ENCODE measurements at regions not wholly inside any gene's neighbourhood (a gene's known extent, or its start where the extent isn't known, plus 50 kb on each side); places are given as distances from the start of the nearest gene placed in this dataset.

- no peaks in the 10 kb centered on the region for H3K36me3 ChIP-seq (ENCODE audit: insufficient read depth, low read length)
- H4K20me1 ChIP-seq (ENCODE audit: insufficient read depth, low read length): no peaks in the 10 kb centered on the region
- H3K4me1 ChIP-seq (ENCODE audit: insufficient read depth, low read length): no peaks in the 10 kb centered on the region
- H3K4me2 ChIP-seq (ENCODE audit: insufficient read depth, low read length): no peak overlapping the region
- DNase-seq (no peak), ATAC-seq (ENCODE audit: insufficient read depth, low read depth) (no peak)
- H3K27ac ChIP-seq (ENCODE audit: low read length): no peak overlapping the region
- H3K27me3 ChIP-seq (ENCODE audit: insufficient read depth, low read length, poor library complexity): peaks cover 30% of the 10 kb centered on the region
- no peak overlapping the region for H2AFZ ChIP-seq (ENCODE audit: low read depth, low read length)
- no peaks in the 10 kb centered on the region for H3K79me2 ChIP-seq (ENCODE audit: insufficient read depth, low read length)
- H3K4me3 ChIP-seq (ENCODE audit: low read depth in 1 of 2, low read length in 2 of 2): no peak overlapping the region
- H3K9me3 ChIP-seq (ENCODE audit: insufficient read depth, low read length, severe bottlenecking): peaks cover 2% of the 10 kb centered on the region
- H3K9ac ChIP-seq (ENCODE audit: low read depth, low read length): no peak overlapping the region
- TF ChIP-seq EZH2 (IDR thresholded peaks at IDR 0.05; ENCODE audit: borderline replicate concordance, low read depth, low read length, severe bottlenecking): no peak
Measured at GRCh38 chr1:204736836-204737235, 51.3 kb upstream of the LRRN2 start.

- Histone ChIP-seq H3K79me2 (ENCODE audit: insufficient read depth, low read length) (no peaks in the 10 kb centered on the region), H3K4me2 (ENCODE audit: insufficient read depth, low read length) (no peak overlapping the region), H3K9ac (ENCODE audit: low read depth, low read length) (no peak overlapping the region), H4K20me1 (ENCODE audit: insufficient read depth, low read length) (no peaks in the 10 kb centered on the region), H3K4me3 (ENCODE audit: low read depth in 1 of 2, low read length in 2 of 2) (no peak overlapping the region), H3K27ac (ENCODE audit: low read length) (no peak overlapping the region), H3K9me3 (ENCODE audit: insufficient read depth, low read length, severe bottlenecking) (peaks cover 2% of the 10 kb centered on the region), H3K4me1 (ENCODE audit: insufficient read depth, low read length) (no peaks in the 10 kb centered on the region), H2AFZ (ENCODE audit: low read depth, low read length) (no peak overlapping the region), H3K36me3 (ENCODE audit: insufficient read depth, low read length) (no peaks in the 10 kb centered on the region), H3K27me3 (ENCODE audit: insufficient read depth, low read length, poor library complexity) (peaks cover 19% of the 10 kb centered on the region)
- DNase-seq (no peak), ATAC-seq (ENCODE audit: insufficient read depth, low read depth) (no peak)
- TF ChIP-seq EZH2 (IDR thresholded peaks at IDR 0.05; ENCODE audit: borderline replicate concordance, low read depth, low read length, severe bottlenecking) (no peak), CTCF (IDR thresholded peaks at IDR 0.05; ENCODE audit: borderline replicate concordance, extremely low read depth, low read length, poor library complexity, severe bottlenecking) (no peak)
Measured at GRCh38 chr1:204738506-204738905, 53.0 kb upstream of the LRRN2 start.

- H3K79me2 ChIP-seq (ENCODE audit: insufficient read depth, low read length): no peaks in the 10 kb centered on the region
- H3K27me3 ChIP-seq (ENCODE audit: insufficient read depth, low read length, poor library complexity): peaks cover 10% of the 10 kb centered on the region
- H3K4me2 ChIP-seq (ENCODE audit: insufficient read depth, low read length): no peak overlapping the region
- no peak overlapping the region for H2AFZ ChIP-seq (ENCODE audit: low read depth, low read length)
- ATAC-seq (ENCODE audit: insufficient read depth, low read depth) (no peak), DNase-seq (no peak)
- H3K4me3 ChIP-seq (ENCODE audit: low read depth in 1 of 2, low read length in 2 of 2): no peak overlapping the region
- H3K9me3 ChIP-seq (ENCODE audit: insufficient read depth, low read length, severe bottlenecking): peaks cover 2% of the 10 kb centered on the region
- no peaks in the 10 kb centered on the region for H3K4me1 ChIP-seq (ENCODE audit: insufficient read depth, low read length)
- H3K27ac ChIP-seq (ENCODE audit: low read length): no peak overlapping the region
- no peaks in the 10 kb centered on the region for H3K36me3 ChIP-seq (ENCODE audit: insufficient read depth, low read length)
- TF ChIP-seq CTCF (IDR thresholded peaks at IDR 0.05; ENCODE audit: borderline replicate concordance, extremely low read depth, low read length, poor library complexity, severe bottlenecking) (no peak), EZH2 (IDR thresholded peaks at IDR 0.05; ENCODE audit: borderline replicate concordance, low read depth, low read length, severe bottlenecking) (no peak)
- H4K20me1 ChIP-seq (ENCODE audit: insufficient read depth, low read length): no peaks in the 10 kb centered on the region
- H3K9ac ChIP-seq (ENCODE audit: low read depth, low read length): no peak overlapping the region
Measured at GRCh38 chr1:204740354-204740753, 54.8 kb upstream of the LRRN2 start.

- Histone ChIP-seq H2AFZ (ENCODE audit: low read depth, low read length) (no peak overlapping the region), H4K20me1 (ENCODE audit: insufficient read depth, low read length) (no peaks in the 10 kb centered on the region), H3K4me2 (ENCODE audit: insufficient read depth, low read length) (no peak overlapping the region), H3K4me3 (ENCODE audit: low read depth in 1 of 2, low read length in 2 of 2) (no peak overlapping the region), H3K27me3 (ENCODE audit: insufficient read depth, low read length, poor library complexity) (peaks cover 10% of the 10 kb centered on the region), H3K27ac (ENCODE audit: low read length) (no peak overlapping the region), H3K36me3 (ENCODE audit: insufficient read depth, low read length) (no peaks in the 10 kb centered on the region), H3K9ac (ENCODE audit: low read depth, low read length) (no peak overlapping the region), H3K4me1 (ENCODE audit: insufficient read depth, low read length) (no peaks in the 10 kb centered on the region), H3K9me3 (ENCODE audit: insufficient read depth, low read length, severe bottlenecking) (peaks cover 2% of the 10 kb centered on the region), H3K79me2 (ENCODE audit: insufficient read depth, low read length) (no peaks in the 10 kb centered on the region)
- ATAC-seq (ENCODE audit: insufficient read depth, low read depth) (no peak), DNase-seq (no peak)
- TF ChIP-seq CTCF (IDR thresholded peaks at IDR 0.05; ENCODE audit: borderline replicate concordance, extremely low read depth, low read length, poor library complexity, severe bottlenecking) (no peak), EZH2 (IDR thresholded peaks at IDR 0.05; ENCODE audit: borderline replicate concordance, low read depth, low read length, severe bottlenecking) (no peak)
Measured at GRCh38 chr1:204741440-204741839, 55.9 kb upstream of the LRRN2 start.
